Fibroblast of lung (primary cell): ENCODE measurements at regions not wholly inside any gene's neighbourhood (a gene's known extent, or its start where the extent isn't known, plus 50 kb on each side); places are given as distances from the start of the nearest gene placed in this dataset.

Experiments
- DNase-seq, 2 donors: peaks; one replicate each; pipeline versions ENCODE4 v3.0.0 to v3.0.0-alpha.2; 2010; ENCODE audit warnings: low read depth in 2 of 2
- H2AFZ ChIP-seq: 2 replicates; pipeline ENCODE4 v1.5.1; 2012; ENCODE audit warnings: low read length, control low read depth, inconsistent platforms
- H3K27ac ChIP-seq: 2 replicates; pipeline ENCODE4 v1.5.1; 2011; ENCODE audit warnings: low read length, control low read depth; ENCODE audit not compliant: insufficient read depth
- H3K27me3 ChIP-seq: 2 replicates; pipeline ENCODE4 v1.5.1; 2011; ENCODE audit warnings: mild to moderate bottlenecking, low read length; ENCODE audit not compliant: control insufficient read depth, insufficient read depth
- H3K36me3 ChIP-seq: 2 replicates; pipeline ENCODE4 v1.5.1; 2011; ENCODE audit warnings: low read length; ENCODE audit not compliant: control insufficient read depth, insufficient read depth
- H3K4me1 ChIP-seq: 2 replicates; pipeline ENCODE4 v1.5.1; 2011; ENCODE audit warnings: low read length; ENCODE audit not compliant: control insufficient read depth, insufficient read depth; ENCODE audit errors: extremely low read depth
- H3K4me2 ChIP-seq: 2 replicates; pipeline ENCODE4 v1.5.1; 2011; ENCODE audit warnings: low read length, control low read depth; ENCODE audit not compliant: insufficient read depth; ENCODE audit errors: extremely low read depth
- H3K4me3 ChIP-seq, 4 experiments: fragments of 200-600 bp in 1 of 4; sonication (generic) in 1 of 4; replicated peaks in 1 of 4; 2 replicates each; pipeline ENCODE4 v1.5.1; 2011 to 2016; ENCODE audit warnings: low read length in 4 of 4, low read depth in 3 of 4, mild to moderate bottlenecking in 3 of 4, control low read depth in 2 of 4, inconsistent platforms in 1 of 4, mixed read lengths in 1 of 4; ENCODE audit not compliant: insufficient read depth in 1 of 4; ENCODE audit errors: control extremely low read depth in 1 of 4
- H3K79me2 ChIP-seq: 2 replicates; pipeline ENCODE4 v1.5.1; 2012; ENCODE audit warnings: mild to moderate bottlenecking, low read length, inconsistent platforms; ENCODE audit not compliant: control insufficient read depth, insufficient read depth
- H3K9ac ChIP-seq: 2 replicates; pipeline ENCODE4 v1.5.1; 2011; ENCODE audit warnings: mild to moderate bottlenecking, low read length, control low read depth; ENCODE audit not compliant: insufficient read depth
- H3K9me3 ChIP-seq: 2 replicates; pipeline ENCODE4 v1.5.1; 2012; ENCODE audit warnings: low read depth, low read length; ENCODE audit not compliant: control insufficient read depth, insufficient read depth
- H4K20me1 ChIP-seq: 2 replicates; pipeline ENCODE4 v1.5.1; 2011; ENCODE audit warnings: low read length; ENCODE audit not compliant: control insufficient read depth, insufficient read depth; ENCODE audit errors: extremely low read depth
- CTCF ChIP-seq, 2 donors: IDR thresholded peaks in 1 of 2; conservative IDR thresholded peaks in 1 of 2; 1 replicate in 1 of 2; 2 replicates in 1 of 2; pipeline ENCODE4 v1.5.1; 2011 to 2012; ENCODE audit warnings: low read length in 2 of 2, control low read depth in 1 of 2, inconsistent platforms in 1 of 2, low read depth in 1 of 2, mild to moderate bottlenecking in 1 of 2
- EZH2 ChIP-seq: IDR thresholded peaks from 2 replicates; pipeline ENCODE4 v1.5.1; 2012; ENCODE audit warnings: low read length, control low read depth, mild to moderate bottlenecking; ENCODE audit errors: missing control alignments

GRCh38 chr20:46798430-46798829 lies 89.0 kb downstream of the SLC2A10 start:
- Histone ChIP-seq H3K27me3 (no peaks in the 10 kb centered on the region), H3K4me3 (no peak overlapping the region), H3K36me3 (no peaks in the 10 kb centered on the region), H4K20me1 (no peaks in the 10 kb centered on the region), H3K27ac (no peak overlapping the region), H3K9ac (no peak overlapping the region), H2AFZ (no peak overlapping the region), H3K4me2 (no peak overlapping the region), H3K4me1 (no peaks in the 10 kb centered on the region), H3K79me2 (no peaks in the 10 kb centered on the region), H3K9me3 (no peaks in the 10 kb centered on the region)
- TF ChIP-seq EZH2 (no peak), CTCF (conservative IDR thresholded peaks at IDR 0.05 in 1 of 2, IDR thresholded peaks at IDR 0.05 in 1 of 2; ENCODE audit: low read depth in 1 of 2, low read length in 2 of 2) (no peak)
- no peak for DNase-seq

- H2AFZ ChIP-seq, result no peak overlapping the region
- H3K79me2 ChIP-seq, result no peaks in the 10 kb centered on the region
- H3K36me3 ChIP-seq, result no peaks in the 10 kb centered on the region
- H3K9me3 ChIP-seq, result no peaks in the 10 kb centered on the region
- H3K9ac ChIP-seq, result no peak overlapping the region
- no peaks in the 10 kb centered on the region for H4K20me1 ChIP-seq
- no peak overlapping the region for H3K4me3 ChIP-seq
- no peak overlapping the region for H3K27ac ChIP-seq
- no peaks in the 10 kb centered on the region for H3K27me3 ChIP-seq
- H3K4me2 ChIP-seq, result no peak overlapping the region
- TF ChIP-seq CTCF (conservative IDR thresholded peaks at IDR 0.05 in 1 of 2, IDR thresholded peaks at IDR 0.05 in 1 of 2; ENCODE audit: low read depth in 1 of 2, low read length in 2 of 2), result no peak
- H3K4me1 ChIP-seq, result no peaks in the 10 kb centered on the region
- DNase-seq, result no peak
Measured at GRCh38 chr20:46799781-46800408, 90.4 kb downstream of the SLC2A10 start.

DNA sequence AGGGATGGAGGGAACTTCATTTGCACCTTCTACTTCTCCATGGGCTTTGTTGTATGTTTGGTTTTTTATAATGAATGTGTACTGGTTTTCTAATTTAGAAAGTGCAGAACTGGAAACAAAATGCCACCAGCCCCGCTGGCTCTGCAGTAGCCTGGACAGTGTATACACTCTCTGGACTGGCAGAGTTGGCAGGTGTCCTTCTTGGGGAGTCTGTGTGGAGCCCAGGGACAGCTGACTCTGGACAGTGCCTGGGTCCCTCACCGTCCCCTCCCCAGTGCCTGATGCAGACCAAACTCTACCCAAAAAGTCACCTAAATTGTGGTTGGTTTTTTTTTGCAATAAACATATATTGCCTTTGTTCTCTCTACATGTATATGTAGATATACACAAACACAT lies 91.0 kb downstream of the SLC2A10 start:
- no peak overlapping the region for H3K27ac ChIP-seq
- no peak overlapping the region for H3K9ac ChIP-seq
- no peaks in the 10 kb centered on the region for H3K27me3 ChIP-seq
- H3K79me2 ChIP-seq, result no peaks in the 10 kb centered on the region
- H3K4me3 ChIP-seq, result no peak overlapping the region
- TF ChIP-seq EZH2 (no peak), CTCF (conservative IDR thresholded peaks at IDR 0.05 in 1 of 2, IDR thresholded peaks at IDR 0.05 in 1 of 2; ENCODE audit: low read depth in 1 of 2, low read length in 2 of 2) (no peak)
- H2AFZ ChIP-seq, result no peak overlapping the region
- H3K4me2 ChIP-seq, result no peak overlapping the region
- H3K36me3 ChIP-seq, result no peaks in the 10 kb centered on the region
- DNase-seq, result no peak
- no peaks in the 10 kb centered on the region for H3K4me1 ChIP-seq
- H4K20me1 ChIP-seq, result no peaks in the 10 kb centered on the region
- no peaks in the 10 kb centered on the region for H3K9me3 ChIP-seq
